ENCODE measurements at regions not wholly inside any gene's neighbourhood (a gene's known extent, or its start where the extent isn't known, plus 50 kb on each side); places are given as distances from the start of the nearest gene placed in this dataset.

DNA sequence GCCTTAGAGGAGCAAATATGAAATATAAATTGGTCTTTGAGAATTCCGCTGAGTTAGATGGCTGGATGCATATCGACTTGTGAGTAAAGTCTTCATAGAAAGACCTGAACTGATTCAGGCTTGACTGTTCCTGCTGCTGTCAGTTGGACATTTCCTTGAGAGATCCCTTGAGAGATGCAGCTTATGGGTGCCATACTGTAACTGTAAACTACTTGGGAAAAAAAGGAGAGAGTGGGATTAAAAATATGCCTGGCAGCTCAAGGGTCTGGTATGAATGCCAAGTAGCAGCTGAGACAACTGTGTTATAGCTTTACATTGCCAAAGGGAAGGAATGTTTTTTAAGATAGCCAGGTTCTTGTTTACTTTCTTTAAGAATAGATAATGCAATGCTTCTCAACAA is 926.6 kb downstream of the EPHA3 start:
- Histone ChIP-seq H3K36me3 (ENCODE audit: control insufficient read depth in 2 of 2, insufficient read depth in 2 of 2, low read length in 2 of 2) (no peaks in the 10 kb centered on the region), H3K27ac (ENCODE audit: low read length) (no peak overlapping the region), H3K4me1 (ENCODE audit: control insufficient read depth, insufficient read depth, low read length) (no peaks in the 10 kb centered on the region), H3K9ac (ENCODE audit: low read length in 2 of 2) (no peak overlapping the region), H3K9me3 (ENCODE audit: control insufficient read depth in 2 of 2, low read length in 2 of 2) (no peaks in the 10 kb centered on the region), H3K4me3 (ENCODE audit: low read length in 2 of 2) (no peak overlapping the region), H3K27me3 (ENCODE audit: control insufficient read depth in 1 of 2, insufficient read depth in 2 of 2, low read length in 2 of 2) (no peaks in the 10 kb centered on the region)

DNA sequence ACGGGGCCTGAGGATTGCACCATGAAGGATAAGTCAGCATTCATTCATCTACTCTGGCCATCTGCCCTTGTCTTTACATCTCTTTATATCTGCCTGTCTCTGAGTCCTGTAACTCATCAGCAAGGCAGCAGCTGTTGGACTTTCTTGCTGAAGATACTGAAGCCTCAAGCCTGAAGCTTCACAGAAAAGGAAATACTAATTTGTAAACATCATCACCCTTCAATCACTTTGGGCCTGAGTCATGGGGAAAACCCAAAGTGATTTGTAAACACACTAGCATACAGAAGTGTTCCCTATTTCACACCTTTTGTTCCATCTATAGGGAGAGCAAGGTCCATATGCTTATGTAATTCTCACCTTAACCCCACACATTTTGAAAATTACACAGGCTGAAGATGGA is 928.2 kb downstream of the EPHA3 start:
- Histone ChIP-seq H3K4me1 (ENCODE audit: control insufficient read depth, insufficient read depth, low read length) (no peaks in the 10 kb centered on the region), H3K27ac (ENCODE audit: low read length) (no peak overlapping the region), H3K9ac (ENCODE audit: low read length in 2 of 2) (no peak overlapping the region), H3K9me3 (ENCODE audit: control insufficient read depth in 2 of 2, low read length in 2 of 2) (no peaks in the 10 kb centered on the region), H3K4me3 (ENCODE audit: low read length in 2 of 2) (no peak overlapping the region), H3K27me3 (ENCODE audit: control insufficient read depth in 1 of 2, insufficient read depth in 2 of 2, low read length in 2 of 2) (no peaks in the 10 kb centered on the region), H3K36me3 (ENCODE audit: control insufficient read depth in 2 of 2, insufficient read depth in 2 of 2, low read length in 2 of 2) (no peaks in the 10 kb centered on the region)

DNA sequence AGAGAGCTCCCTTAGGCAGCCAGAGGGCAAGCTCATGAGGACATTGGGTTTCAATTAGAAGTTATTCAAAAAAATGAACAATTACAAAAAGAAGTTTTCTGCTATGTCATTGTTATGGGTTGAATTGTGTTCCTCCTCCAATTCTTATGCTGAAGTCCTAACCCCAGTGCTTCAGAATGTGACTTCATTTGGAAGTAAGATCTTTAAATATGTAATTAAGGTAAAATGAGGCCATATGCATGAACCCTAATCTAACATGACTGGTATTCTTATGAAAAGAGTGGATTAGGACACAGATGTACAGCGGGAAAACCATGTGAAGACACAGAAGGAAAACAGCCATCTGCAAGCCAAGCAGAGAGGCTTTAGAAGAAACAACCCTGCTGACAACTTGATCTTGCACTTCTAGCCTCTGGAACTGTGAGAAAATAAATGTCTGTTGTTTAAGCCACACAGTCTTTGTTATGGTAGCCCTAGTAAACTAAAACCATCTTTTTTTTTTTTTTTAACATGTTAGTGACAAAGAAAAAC is 929.6 kb downstream of the EPHA3 start:
- Histone ChIP-seq H3K9me3 (ENCODE audit: control insufficient read depth in 2 of 2, low read length in 2 of 2) (no peaks in the 10 kb centered on the region), H3K27ac (ENCODE audit: low read length) (no peak overlapping the region), H3K27me3 (ENCODE audit: control insufficient read depth in 1 of 2, insufficient read depth in 2 of 2, low read length in 2 of 2) (no peaks in the 10 kb centered on the region), H3K4me1 (ENCODE audit: control insufficient read depth, insufficient read depth, low read length) (no peaks in the 10 kb centered on the region), H3K9ac (ENCODE audit: low read length in 2 of 2) (no peak overlapping the region), H3K4me3 (ENCODE audit: low read length in 2 of 2) (no peak overlapping the region), H3K36me3 (ENCODE audit: control insufficient read depth in 2 of 2, insufficient read depth in 2 of 2, low read length in 2 of 2) (no peaks in the 10 kb centered on the region)

DNA sequence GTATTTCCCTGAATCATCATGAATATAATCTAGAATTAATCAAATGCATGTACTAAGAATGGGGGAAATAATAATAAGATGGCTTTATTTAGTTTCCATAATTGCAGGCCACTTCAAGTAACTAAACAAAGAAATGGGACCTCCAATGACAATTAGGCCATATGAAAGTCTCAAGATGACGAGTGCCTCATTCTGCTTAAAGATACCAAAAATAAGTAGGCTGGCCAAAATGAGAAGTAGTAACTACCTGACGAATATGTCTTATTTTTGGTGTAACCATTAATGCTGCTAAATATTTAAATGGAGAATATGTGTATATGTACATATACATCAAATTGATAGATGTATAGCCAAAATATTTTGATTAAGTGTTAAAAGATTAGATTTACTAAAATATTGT is 932.6 kb downstream of the EPHA3 start:
- Histone ChIP-seq H3K36me3 (ENCODE audit: control insufficient read depth in 2 of 2, insufficient read depth in 2 of 2, low read length in 2 of 2) (no peaks in the 10 kb centered on the region), H3K9me3 (ENCODE audit: control insufficient read depth in 2 of 2, low read length in 2 of 2) (no peaks in the 10 kb centered on the region), H3K27ac (ENCODE audit: low read length) (no peak overlapping the region), H3K4me1 (ENCODE audit: control insufficient read depth, insufficient read depth, low read length) (no peaks in the 10 kb centered on the region), H3K4me3 (ENCODE audit: low read length in 2 of 2) (no peak overlapping the region), H3K27me3 (ENCODE audit: control insufficient read depth in 1 of 2, insufficient read depth in 2 of 2, low read length in 2 of 2) (no peaks in the 10 kb centered on the region), H3K9ac (ENCODE audit: low read length in 2 of 2) (no peak overlapping the region)

DNA sequence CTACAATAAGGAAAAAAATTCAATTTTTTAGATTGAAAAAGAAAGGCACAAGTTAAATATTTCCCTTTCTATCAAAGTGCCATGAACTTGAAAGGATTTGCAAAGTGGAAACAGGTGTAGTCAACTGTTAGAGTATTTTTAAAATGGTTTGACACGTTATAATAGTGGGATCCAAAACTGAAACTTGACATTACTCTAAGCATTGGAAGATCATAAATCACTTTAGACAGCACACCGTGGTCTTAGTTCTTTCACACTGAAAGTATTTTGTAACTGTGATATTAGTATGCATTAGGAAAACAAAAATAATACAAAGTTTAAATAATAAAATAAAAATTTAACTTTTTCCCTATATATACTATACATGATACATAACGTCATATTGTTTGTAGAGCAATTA is 933.1 kb downstream of the EPHA3 start:
- H3K36me3 ChIP-seq (ENCODE audit: control insufficient read depth in 2 of 2, insufficient read depth in 2 of 2, low read length in 2 of 2), result no peaks in the 10 kb centered on the region
- H3K9ac ChIP-seq (ENCODE audit: low read length in 2 of 2), result no peak overlapping the region
- H3K9me3 ChIP-seq (ENCODE audit: control insufficient read depth in 2 of 2, low read length in 2 of 2), result no peaks in the 10 kb centered on the region
- no peak overlapping the region for H3K4me3 ChIP-seq (ENCODE audit: low read length in 2 of 2)
- H3K27ac ChIP-seq (ENCODE audit: low read length), result no peak overlapping the region
- H3K4me1 ChIP-seq (ENCODE audit: control insufficient read depth, insufficient read depth, low read length), result no peaks in the 10 kb centered on the region
- no peaks in the 10 kb centered on the region for H3K27me3 ChIP-seq (ENCODE audit: control insufficient read depth in 1 of 2, insufficient read depth in 2 of 2, low read length in 2 of 2)

DNA sequence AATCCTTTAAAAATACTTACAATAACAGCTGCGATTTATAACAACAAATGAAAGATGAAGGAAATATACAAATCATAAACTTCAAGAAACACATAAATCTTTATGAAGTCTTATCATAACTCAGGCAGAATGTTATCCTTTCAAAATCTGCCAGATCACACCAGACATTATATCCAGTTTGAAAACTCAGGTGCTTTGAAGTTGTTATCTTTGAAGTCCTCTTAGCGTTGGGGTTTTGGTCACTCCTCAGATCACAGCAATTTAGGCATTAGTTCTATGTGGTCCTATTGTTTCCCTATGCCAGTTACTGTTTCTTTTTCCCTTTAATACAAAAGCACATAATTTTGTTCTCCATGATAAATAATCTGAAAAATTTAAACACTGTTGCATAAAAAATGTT is 934.6 kb downstream of the EPHA3 start:
- H3K27ac ChIP-seq (ENCODE audit: low read length), result no peak overlapping the region
- H3K9me3 ChIP-seq (ENCODE audit: control insufficient read depth in 2 of 2, low read length in 2 of 2), result no peaks in the 10 kb centered on the region
- no peaks in the 10 kb centered on the region for H3K36me3 ChIP-seq (ENCODE audit: control insufficient read depth in 2 of 2, insufficient read depth in 2 of 2, low read length in 2 of 2)
- H3K27me3 ChIP-seq (ENCODE audit: control insufficient read depth in 1 of 2, insufficient read depth in 2 of 2, low read length in 2 of 2), result no peaks in the 10 kb centered on the region
- no peak overlapping the region for H3K9ac ChIP-seq (ENCODE audit: low read length in 2 of 2)
- no peaks in the 10 kb centered on the region for H3K4me1 ChIP-seq (ENCODE audit: control insufficient read depth, insufficient read depth, low read length)
- no peak overlapping the region for H3K4me3 ChIP-seq (ENCODE audit: low read length in 2 of 2)

DNA sequence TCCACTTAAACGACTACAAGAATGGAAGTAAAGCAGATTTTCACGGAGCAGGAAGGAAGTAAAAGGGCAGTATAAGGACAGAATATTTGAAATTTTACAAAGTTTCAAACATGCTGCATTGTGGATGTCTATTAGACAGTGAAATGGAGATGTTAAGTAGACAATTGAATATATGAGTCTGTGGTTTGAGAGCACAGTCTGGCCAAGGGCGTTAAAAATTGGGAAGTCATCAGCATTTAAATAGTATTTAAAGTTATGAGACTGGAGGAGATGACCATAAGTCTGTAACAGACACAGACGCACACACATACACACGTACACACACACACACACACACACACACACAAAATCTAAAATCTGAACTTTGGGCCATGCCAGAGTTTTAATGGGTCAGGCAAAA is 935.9 kb downstream of the EPHA3 start:
- Histone ChIP-seq H3K9me3 (ENCODE audit: control insufficient read depth in 2 of 2, low read length in 2 of 2) (no peaks in the 10 kb centered on the region), H3K27ac (ENCODE audit: low read length) (no peak overlapping the region), H3K4me3 (ENCODE audit: low read length in 2 of 2) (no peak overlapping the region), H3K4me1 (ENCODE audit: control insufficient read depth, insufficient read depth, low read length) (no peaks in the 10 kb centered on the region), H3K27me3 (ENCODE audit: control insufficient read depth in 1 of 2, insufficient read depth in 2 of 2, low read length in 2 of 2) (no peaks in the 10 kb centered on the region), H3K9ac (ENCODE audit: low read length in 2 of 2) (no peak overlapping the region), H3K36me3 (ENCODE audit: control insufficient read depth in 2 of 2, insufficient read depth in 2 of 2, low read length in 2 of 2) (no peaks in the 10 kb centered on the region)

DNA sequence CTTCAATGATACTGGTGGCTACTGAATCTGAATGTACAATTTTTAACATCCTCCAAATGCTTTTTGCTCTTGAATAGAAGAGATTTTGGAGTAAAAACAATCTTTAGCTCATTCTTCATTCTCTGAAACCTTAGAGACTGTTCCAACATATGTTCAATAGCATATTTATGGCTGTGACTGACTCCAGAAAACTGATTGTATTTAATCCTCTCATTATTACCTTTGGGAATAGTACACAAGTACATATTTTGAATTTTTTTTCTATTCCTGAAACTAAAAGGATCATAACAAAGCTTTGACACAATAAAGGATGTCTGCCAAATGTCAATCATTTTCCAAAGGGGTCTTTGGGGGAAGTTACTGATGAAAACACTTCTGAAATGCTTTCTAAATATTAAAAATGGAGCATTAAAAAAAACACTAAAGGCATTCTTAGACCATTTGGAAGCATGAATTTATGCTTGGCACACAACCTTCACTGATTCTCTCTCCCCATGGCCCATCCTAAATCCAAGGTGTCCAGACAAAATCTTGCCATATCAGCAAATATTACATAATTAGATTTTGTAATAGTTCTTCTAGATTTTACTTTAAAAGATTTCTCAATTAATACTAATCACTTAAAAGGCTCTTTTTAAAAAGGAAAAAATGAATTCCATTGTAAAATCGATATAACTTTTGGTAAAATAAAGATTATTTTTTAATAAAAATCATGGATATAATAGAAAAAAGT is 936.8 kb downstream of the EPHA3 start:
- no peaks in the 10 kb centered on the region for H3K27me3 ChIP-seq (ENCODE audit: control insufficient read depth in 1 of 2, insufficient read depth in 2 of 2, low read length in 2 of 2)
- no peaks in the 10 kb centered on the region for H3K36me3 ChIP-seq (ENCODE audit: control insufficient read depth in 2 of 2, insufficient read depth in 2 of 2, low read length in 2 of 2)
- H3K9me3 ChIP-seq (ENCODE audit: control insufficient read depth in 2 of 2, low read length in 2 of 2), result no peaks in the 10 kb centered on the region
- H3K4me3 ChIP-seq (ENCODE audit: low read length in 2 of 2), result no peak overlapping the region
- no peak overlapping the region for H3K27ac ChIP-seq (ENCODE audit: low read length)
- H3K9ac ChIP-seq (ENCODE audit: low read length in 2 of 2), result no peak overlapping the region
- H3K4me1 ChIP-seq (ENCODE audit: control insufficient read depth, insufficient read depth, low read length), result no peaks in the 10 kb centered on the region

DNA sequence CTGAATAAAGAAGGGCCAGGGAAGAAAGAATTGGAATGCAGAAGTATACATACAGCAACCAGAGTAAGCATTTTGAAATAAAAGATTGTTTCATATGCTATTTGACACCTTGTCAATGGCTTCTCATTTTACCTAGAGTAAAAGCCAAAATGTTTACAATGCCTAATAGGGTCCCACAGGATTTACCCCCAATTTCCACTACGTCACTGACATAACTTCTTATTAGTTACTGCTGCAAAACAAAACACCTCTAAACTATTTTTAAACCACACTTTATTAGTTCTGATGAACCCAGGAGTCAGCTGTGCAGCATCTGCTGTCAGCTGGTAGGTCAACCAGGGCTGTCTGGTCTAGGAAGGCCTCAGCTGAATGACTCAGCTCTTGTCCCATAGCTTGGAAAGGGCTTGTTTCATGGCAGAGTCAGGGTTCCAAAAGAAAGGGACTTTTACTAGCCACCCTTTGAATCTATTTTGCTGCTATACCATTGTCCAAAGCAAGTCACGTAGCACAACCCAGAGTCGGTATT is 945.1 kb downstream of the EPHA3 start:
- Histone ChIP-seq H3K36me3 (ENCODE audit: control insufficient read depth in 2 of 2, insufficient read depth in 2 of 2, low read length in 2 of 2) (no peaks in the 10 kb centered on the region), H3K9me3 (ENCODE audit: control insufficient read depth in 2 of 2, low read length in 2 of 2) (no peaks in the 10 kb centered on the region), H3K27ac (ENCODE audit: low read length) (no peak overlapping the region), H3K9ac (ENCODE audit: low read length in 2 of 2) (no peak overlapping the region), H3K4me1 (ENCODE audit: control insufficient read depth, insufficient read depth, low read length) (no peaks in the 10 kb centered on the region), H3K4me3 (ENCODE audit: low read length in 2 of 2) (no peak overlapping the region), H3K27me3 (ENCODE audit: control insufficient read depth in 1 of 2, insufficient read depth in 2 of 2, low read length in 2 of 2) (no peaks in the 10 kb centered on the region)

DNA sequence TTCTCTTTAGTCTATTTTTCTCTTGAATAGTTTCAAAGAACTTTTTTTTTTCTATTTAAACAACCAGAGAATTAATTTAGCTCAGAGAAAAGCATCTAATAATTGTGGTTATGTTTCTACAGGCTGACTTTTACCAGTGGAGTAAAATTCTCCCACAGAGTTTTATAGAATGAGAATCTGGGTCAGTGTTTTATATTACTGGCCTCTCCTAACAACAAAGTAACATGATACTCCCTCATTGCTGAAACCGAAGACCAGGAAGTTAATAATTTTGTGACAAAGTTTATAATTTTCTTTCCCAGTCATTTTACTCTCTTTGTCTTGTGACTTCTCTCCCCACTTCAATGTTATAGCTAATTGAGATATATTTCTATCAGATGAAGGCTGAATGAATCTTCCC is 946.9 kb downstream of the EPHA3 start:
- Histone ChIP-seq H3K9ac (ENCODE audit: low read length in 2 of 2) (no peak overlapping the region), H3K27ac (ENCODE audit: low read length) (no peak overlapping the region), H3K4me1 (ENCODE audit: control insufficient read depth, insufficient read depth, low read length) (no peaks in the 10 kb centered on the region), H3K36me3 (ENCODE audit: control insufficient read depth in 2 of 2, insufficient read depth in 2 of 2, low read length in 2 of 2) (no peaks in the 10 kb centered on the region), H3K4me3 (ENCODE audit: low read length in 2 of 2) (no peak overlapping the region), H3K9me3 (ENCODE audit: control insufficient read depth in 2 of 2, low read length in 2 of 2) (no peaks in the 10 kb centered on the region), H3K27me3 (ENCODE audit: control insufficient read depth in 1 of 2, insufficient read depth in 2 of 2, low read length in 2 of 2) (no peaks in the 10 kb centered on the region)

DNA sequence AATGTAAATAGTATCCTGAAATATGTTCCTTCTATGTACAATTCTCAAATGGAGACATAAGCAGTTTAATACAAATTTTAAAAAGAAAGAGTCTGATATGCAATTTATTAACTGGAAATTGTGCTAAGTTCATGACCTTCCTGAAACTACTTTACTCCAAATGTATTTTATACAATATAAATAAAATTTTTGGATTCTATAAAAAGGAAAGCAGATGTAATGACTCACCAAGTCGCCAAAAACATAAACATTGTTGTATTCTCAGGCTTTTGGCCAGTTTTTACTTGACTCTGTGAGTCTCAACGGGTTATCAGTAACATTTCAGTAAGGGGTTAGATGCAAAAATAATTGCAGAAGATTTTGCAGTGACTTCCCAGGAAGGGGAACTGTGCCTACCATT is 948.2 kb downstream of the EPHA3 start:
- H3K9me3 ChIP-seq (ENCODE audit: control insufficient read depth in 2 of 2, low read length in 2 of 2), result no peaks in the 10 kb centered on the region
- H3K9ac ChIP-seq (ENCODE audit: low read length in 2 of 2), result no peak overlapping the region
- no peaks in the 10 kb centered on the region for H3K4me1 ChIP-seq (ENCODE audit: control insufficient read depth, insufficient read depth, low read length)
- H3K4me3 ChIP-seq (ENCODE audit: low read length in 2 of 2), result no peak overlapping the region
- H3K36me3 ChIP-seq (ENCODE audit: control insufficient read depth in 2 of 2, insufficient read depth in 2 of 2, low read length in 2 of 2), result no peaks in the 10 kb centered on the region
- H3K27me3 ChIP-seq (ENCODE audit: control insufficient read depth in 1 of 2, insufficient read depth in 2 of 2, low read length in 2 of 2), result no peaks in the 10 kb centered on the region
- no peak overlapping the region for H3K27ac ChIP-seq (ENCODE audit: low read length)
